Stomach (tissue), 4 donors: ENCODE measurements at regions not wholly inside any gene's neighbourhood (a gene's known extent, or its start where the extent isn't known, plus 50 kb on each side); places are given as distances from the start of the nearest gene placed in this dataset.

Source experiments
- EP300 ChIP-seq: sonication (generic); formaldehyde crosslinking; IDR thresholded peaks from one replicate; pipeline ENCODE4 v1.6.1; 2017; ENCODE audit warnings: antibody characterized with exemption
- POLR2A ChIP-seq, 4 donors: fragments of 450-650 bp; IDR thresholded peaks; one replicate each; pipeline ENCODE4 v1.6.1; 2016; ENCODE audit warnings: antibody characterized with exemption in 4 of 4, control low read depth in 2 of 4, mild to moderate bottlenecking in 1 of 4, moderate library complexity in 1 of 4
- TF ChIP-seq, protein P1 (sequence below), 7 experiments: fragments of 450-650 bp in 4 of 7; fragments of 200-600 bp in 3 of 7; sonication (generic) in 3 of 7; IDR thresholded peaks; one replicate each; pipeline ENCODE4 v1.5.1; 2016 to 2019; ENCODE audit warnings: antibody characterized with exemption in 7 of 7, control low read depth in 2 of 7, mild to moderate bottlenecking in 1 of 7

DNA sequence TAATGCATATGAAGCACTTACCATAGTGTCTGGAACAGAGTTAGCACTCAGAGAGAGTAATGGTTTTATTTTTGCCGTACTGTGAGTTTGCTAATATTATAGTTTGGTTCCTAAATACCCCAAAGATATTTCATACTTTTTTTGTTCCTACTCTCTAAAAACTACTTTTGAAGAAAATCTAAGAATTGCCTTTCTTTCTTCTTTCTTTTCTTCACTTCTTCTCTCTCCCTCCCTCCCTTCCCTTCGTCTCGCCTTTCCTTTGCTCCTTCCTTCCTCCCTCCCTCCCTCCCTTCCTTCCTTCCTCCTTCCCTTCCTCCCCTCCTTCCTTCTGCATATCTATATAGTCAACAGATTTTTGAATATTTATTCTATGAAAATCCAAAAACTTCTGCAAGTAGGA, 351.7 kb upstream of the RSPO3 start:
- TF ChIP-seq EP300 = no peak
- TF ChIP-seq, protein P1, sequence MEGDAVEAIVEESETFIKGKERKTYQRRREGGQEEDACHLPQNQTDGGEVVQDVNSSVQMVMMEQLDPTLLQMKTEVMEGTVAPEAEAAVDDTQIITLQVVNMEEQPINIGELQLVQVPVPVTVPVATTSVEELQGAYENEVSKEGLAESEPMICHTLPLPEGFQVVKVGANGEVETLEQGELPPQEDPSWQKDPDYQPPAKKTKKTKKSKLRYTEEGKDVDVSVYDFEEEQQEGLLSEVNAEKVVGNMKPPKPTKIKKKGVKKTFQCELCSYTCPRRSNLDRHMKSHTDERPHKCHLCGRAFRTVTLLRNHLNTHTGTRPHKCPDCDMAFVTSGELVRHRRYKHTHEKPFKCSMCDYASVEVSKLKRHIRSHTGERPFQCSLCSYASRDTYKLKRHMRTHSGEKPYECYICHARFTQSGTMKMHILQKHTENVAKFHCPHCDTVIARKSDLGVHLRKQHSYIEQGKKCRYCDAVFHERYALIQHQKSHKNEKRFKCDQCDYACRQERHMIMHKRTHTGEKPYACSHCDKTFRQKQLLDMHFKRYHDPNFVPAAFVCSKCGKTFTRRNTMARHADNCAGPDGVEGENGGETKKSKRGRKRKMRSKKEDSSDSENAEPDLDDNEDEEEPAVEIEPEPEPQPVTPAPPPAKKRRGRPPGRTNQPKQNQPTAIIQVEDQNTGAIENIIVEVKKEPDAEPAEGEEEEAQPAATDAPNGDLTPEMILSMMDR (IDR thresholded peaks at IDR 0.05) = no peak
- TF ChIP-seq POLR2A (IDR thresholded peaks at IDR 0.05) = no peak
